HG03196 (cell line): ENCODE measurements at regions not wholly inside any gene's neighbourhood (a gene's known extent, or its start where the extent isn't known, plus 50 kb on each side); places are given as distances from the start of the nearest gene placed in this dataset.
"Not testable (repeated sequence)": the region's sequence is repeated elsewhere in the genome, so short reads cannot be mapped to it uniquely, and the experiment has no call there.

Experiments
- ATAC-seq: cut with Tn5 transposase; IDR thresholded peaks from one replicate; pipeline ENCODE4 v1.9.1; 2021; ENCODE audit not compliant: unreplicated experiment

GRCh38 chr4:135464311-135464710 lies 1262.7 kb upstream of the PABPC4L start:
- no peak for ATAC-seq

- ATAC-seq = not testable (repeated sequence)
These were observed 1246.0 kb upstream of the PABPC4L start for GRCh38 chr4:135447598-135447997.

- ATAC-seq = no peak
These were observed 1233.3 kb upstream of the PABPC4L start for GRCh38 chr4:135434936-135435335.

- no peak for ATAC-seq
These were observed 1227.9 kb upstream of the PABPC4L start for GRCh38 chr4:135429528-135429927.

- peak; percentile 59 for ATAC-seq
These were observed 1216.8 kb upstream of the PABPC4L start for GRCh38 chr4:135418353-135418752.

GRCh38 chr4:135412213-135412612 lies 1210.6 kb upstream of the PABPC4L start:
- no peak for ATAC-seq

GRCh38 chr4:135411251-135411650 lies 1209.7 kb upstream of the PABPC4L start:
- ATAC-seq = no peak

- not testable (repeated sequence) for ATAC-seq
These were observed 1207.7 kb upstream of the PABPC4L start for GRCh38 chr4:135409261-135409660.

- no peak for ATAC-seq
These were observed 1206.5 kb upstream of the PABPC4L start for GRCh38 chr4:135408109-135408508.

GRCh38 chr4:135406597-135406996 lies 1205.0 kb upstream of the PABPC4L start:
- ATAC-seq = not testable (repeated sequence)

GRCh38 chr4:135385830-135386581 lies 1184.4 kb upstream of the PABPC4L start:
- no peak for ATAC-seq

GRCh38 chr4:135383356-135384288 lies 1182.0 kb upstream of the PABPC4L start:
- ATAC-seq = no peak

GRCh38 chr4:135382280-135382959 lies 1180.8 kb upstream of the PABPC4L start:
- no peak for ATAC-seq

- ATAC-seq = no peak
These were observed 1170.5 kb upstream of the PABPC4L start for GRCh38 chr4:135372131-135372530.

- no peak for ATAC-seq
These were observed 1169.5 kb upstream of the PABPC4L start for GRCh38 chr4:135371137-135371536.

- no peak for ATAC-seq
These were observed 1167.2 kb upstream of the PABPC4L start for GRCh38 chr4:135368831-135369230.

GRCh38 chr4:135365065-135365464 lies 1163.5 kb upstream of the PABPC4L start:
- ATAC-seq = no peak

- ATAC-seq = no peak
These were observed 1157.5 kb upstream of the PABPC4L start for GRCh38 chr4:135359128-135359527.

GRCh38 chr4:135357091-135357490 lies 1155.5 kb upstream of the PABPC4L start:
- ATAC-seq = no peak

GRCh38 chr4:135354876-135355275 lies 1153.3 kb upstream of the PABPC4L start:
- no peak for ATAC-seq

- ATAC-seq = no peak
These were observed 1151.4 kb upstream of the PABPC4L start for GRCh38 chr4:135353008-135353407.
